SK-N-MC (cell line): ENCODE measurements at regions not wholly inside any gene's neighbourhood (a gene's known extent, or its start where the extent isn't known, plus 50 kb on each side); places are given as distances from the start of the nearest gene placed in this dataset.

Experiments used
- EZH2 ChIP-seq: fragments of 200-600 bp; sonication (generic); IDR thresholded peaks from one replicate; pipeline ENCODE4 v1.6.1; 2017; ENCODE audit warnings: antibody characterized with exemption
- FOXP2 ChIP-seq: optimal IDR thresholded peaks from 2 replicates; pipeline ENCODE3; 2011; ENCODE audit warnings: mild to moderate bottlenecking, moderate library complexity; ENCODE audit not compliant: insufficient read depth; ENCODE audit errors: extremely low read length, control extremely low read depth
- POLR2AphosphoS5 ChIP-seq: IDR thresholded peaks from 2 replicates; pipeline ENCODE4 v1.6.1; 2012; ENCODE audit warnings: mild to moderate bottlenecking, low read depth, low read length, borderline replicate concordance

DNA sequence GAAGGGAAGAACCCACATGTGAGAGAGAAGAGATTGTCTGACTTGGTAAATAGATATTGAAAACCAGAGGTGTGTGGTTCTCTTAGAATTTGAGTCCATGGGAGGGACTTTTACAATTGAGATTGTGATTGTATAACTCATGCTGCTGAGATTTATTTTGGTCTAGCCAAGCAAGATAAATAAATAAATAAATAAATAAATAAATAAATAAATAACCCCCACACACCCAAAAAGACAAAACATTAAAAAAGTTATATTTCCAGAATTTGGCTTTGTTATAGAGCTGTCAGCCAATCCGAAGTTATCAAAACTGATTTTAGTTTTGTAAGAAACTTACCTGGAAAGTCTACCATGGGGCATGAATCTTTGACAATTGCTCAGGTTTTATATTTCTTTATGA, 416.6 kb downstream of the ZSWIM6 start:
- TF ChIP-seq FOXP2 (no peak), POLR2AphosphoS5 (no peak), EZH2 (no peak)
